Fibroblast of peridontal ligament (primary cell): ENCODE measurements at regions not wholly inside any gene's neighbourhood (a gene's known extent, or its start where the extent isn't known, plus 50 kb on each side); places are given as distances from the start of the nearest gene placed in this dataset.
"Not testable (repeated sequence)": the region's sequence is repeated elsewhere in the genome, so short reads cannot be mapped to it uniquely, and the experiment has no call there.

Experiments
- DNase-seq: peaks from one replicate; pipeline ENCODE4 v3.0.0-alpha.2; 2010; ENCODE audit errors: extremely low read depth

- DNase-seq = not testable (repeated sequence)
These were observed 441.9 kb downstream of the TOX3 start for GRCh38 chr16:52104993-52105392.

GRCh38 chr16:52103791-52104190 is 443.2 kb downstream of the TOX3 start:
- DNase-seq = no peak

GRCh38 chr16:52101246-52101645 is 445.7 kb downstream of the TOX3 start:
- DNase-seq = no peak

GRCh38 chr16:52099382-52099781 is 447.6 kb downstream of the TOX3 start:
- DNase-seq = no peak

- no peak for DNase-seq
These were observed 451.5 kb downstream of the TOX3 start for GRCh38 chr16:52095471-52095870.

GRCh38 chr16:52092126-52092525 is 454.8 kb downstream of the TOX3 start:
- DNase-seq = no peak

GRCh38 chr16:52090080-52090479 is 456.9 kb downstream of the TOX3 start:
- DNase-seq = no peak

- no peak for DNase-seq
These were observed 457.5 kb downstream of the TOX3 start for GRCh38 chr16:52089476-52089875.

GRCh38 chr16:52086901-52087300 is 460.0 kb downstream of the TOX3 start:
- DNase-seq = no peak

- no peak for DNase-seq
These were observed 468.0 kb downstream of the TOX3 start for GRCh38 chr16:52078716-52079655.

- DNase-seq = no peak
These were observed 469.3 kb downstream of the TOX3 start for GRCh38 chr16:52077607-52078006.

- DNase-seq = no peak
These were observed 470.1 kb downstream of the TOX3 start for GRCh38 chr16:52076801-52077201.

- DNase-seq = no peak
These were observed 470.6 kb downstream of the TOX3 start for GRCh38 chr16:52076332-52076731.

GRCh38 chr16:52074133-52074532 is 472.8 kb downstream of the TOX3 start:
- DNase-seq = no peak

GRCh38 chr16:52073024-52073423 is 473.9 kb downstream of the TOX3 start:
- DNase-seq = no peak

GRCh38 chr16:52071101-52071500 is 475.8 kb downstream of the TOX3 start:
- no peak for DNase-seq

GRCh38 chr16:52070341-52071057 is 476.4 kb downstream of the TOX3 start:
- DNase-seq = no peak

- peak; percentile 0 for DNase-seq
These were observed 477.1 kb downstream of the TOX3 start for GRCh38 chr16:52069866-52070265.

GRCh38 chr16:52068447-52069074 is 478.4 kb downstream of the TOX3 start:
- DNase-seq = no peak

GRCh38 chr16:52066962-52067361 is 480.0 kb downstream of the TOX3 start:
- DNase-seq = no peak

GRCh38 chr16:52056259-52056658 is 490.7 kb downstream of the TOX3 start:
- no peak for DNase-seq

- DNase-seq = no peak
These were observed 491.6 kb downstream of the TOX3 start for GRCh38 chr16:52055381-52055780.

- no peak for DNase-seq
These were observed 492.6 kb downstream of the TOX3 start for GRCh38 chr16:52054326-52054725.
